Parathyroid adenoma (tissue), 2 donors: ENCODE measurements at regions not wholly inside any gene's neighbourhood (a gene's known extent, or its start where the extent isn't known, plus 50 kb on each side); places are given as distances from the start of the nearest gene placed in this dataset.
"Not testable (repeated sequence)": the region's sequence is repeated elsewhere in the genome, so short reads cannot be mapped to it uniquely, and the experiment has no call there.

ENCODE experiments used
- H2AFZ ChIP-seq: fragments of 300-600 bp; sonication (generic); one replicate; pipeline ENCODE4 v1.7.0; 2017; ENCODE audit warnings: antibody characterized with exemption, mild to moderate bottlenecking
- H3K27ac ChIP-seq: fragments of 300-600 bp; sonication (generic); one replicate; pipeline ENCODE4 v1.7.0; 2017
- H3K27me3 ChIP-seq: fragments of 300-600 bp; sonication (generic); one replicate; pipeline ENCODE4 v1.7.0; 2017; ENCODE audit warnings: low read length; ENCODE audit not compliant: control insufficient read depth, insufficient read depth
- H3K36me3 ChIP-seq: fragments of 300-600 bp; sonication (generic); one replicate; pipeline ENCODE4 v1.7.0; 2017; ENCODE audit warnings: low read length; ENCODE audit not compliant: control insufficient read depth, insufficient read depth
- H3K4me1 ChIP-seq: fragments of 300-600 bp; sonication (generic); one replicate; pipeline ENCODE4 v1.7.0; 2017; ENCODE audit warnings: control low read depth
- H3K4me2 ChIP-seq: fragments of 300-600 bp; sonication (generic); one replicate; pipeline ENCODE4 v1.7.0; 2017; ENCODE audit warnings: low read length
- H3K4me3 ChIP-seq: fragments of 300-600 bp; sonication (generic); one replicate; pipeline ENCODE4 v1.7.0; 2017; ENCODE audit warnings: low read depth, low read length
- H3K79me2 ChIP-seq: fragments of 300-600 bp; sonication (generic); one replicate; pipeline ENCODE4 v1.7.0; 2017; ENCODE audit warnings: control low read depth
- H3K9ac ChIP-seq: fragments of 300-600 bp; sonication (generic); one replicate; pipeline ENCODE4 v1.7.0; 2017; ENCODE audit warnings: mild to moderate bottlenecking
- H3K9me3 ChIP-seq: fragments of 300-600 bp; sonication (generic); one replicate; pipeline ENCODE4 v1.7.0; 2017; ENCODE audit warnings: low read length; ENCODE audit not compliant: control insufficient read depth
- CTCF ChIP-seq: fragments of 300-600 bp; sonication (generic); IDR thresholded peaks from one replicate; pipeline ENCODE4 v1.7.0; 2017; ENCODE audit warnings: antibody characterized with exemption, mild to moderate bottlenecking
- donor health status: primary hyperparathyroidism.

- Histone ChIP-seq H3K9ac (no peak overlapping the region), H3K4me2 (no peak overlapping the region), H3K4me3 (no peak overlapping the region), H3K27ac (no peak overlapping the region), H3K36me3 (no peaks in the 10 kb centered on the region), H3K9me3 (no peaks in the 10 kb centered on the region), H3K4me1 (no peaks in the 10 kb centered on the region), H3K27me3 (no peaks in the 10 kb centered on the region), H3K79me2 (no peaks in the 10 kb centered on the region), H2AFZ (no peak overlapping the region)
- TF ChIP-seq CTCF = no peak
Measured at GRCh38 chr1:98523256-98523655, 138.3 kb upstream of the SNX7 start.

GRCh38 chr1:98516306-98516705 lies 145.2 kb upstream of the SNX7 start:
- no peaks in the 10 kb centered on the region for H3K27me3 ChIP-seq
- no peak overlapping the region for H3K27ac ChIP-seq
- H3K9me3 ChIP-seq = no peaks in the 10 kb centered on the region
- H3K9ac ChIP-seq = no peak overlapping the region
- no peak for TF ChIP-seq CTCF
- H3K79me2 ChIP-seq = no peaks in the 10 kb centered on the region
- H3K4me2 ChIP-seq = no peak overlapping the region
- H3K4me3 ChIP-seq = no peak overlapping the region
- no peak overlapping the region for H2AFZ ChIP-seq
- no peaks in the 10 kb centered on the region for H3K4me1 ChIP-seq
- no peaks in the 10 kb centered on the region for H3K36me3 ChIP-seq

GRCh38 chr1:98515744-98516143 lies 145.8 kb upstream of the SNX7 start:
- Histone ChIP-seq H3K79me2 (no peaks in the 10 kb centered on the region), H3K9ac (no peak overlapping the region), H3K27ac (no peak overlapping the region), H2AFZ (no peak overlapping the region), H3K4me2 (no peak overlapping the region), H3K27me3 (no peaks in the 10 kb centered on the region), H3K9me3 (no peaks in the 10 kb centered on the region), H3K36me3 (no peaks in the 10 kb centered on the region), H3K4me1 (no peaks in the 10 kb centered on the region), H3K4me3 (no peak overlapping the region)
- TF ChIP-seq CTCF = no peak

GRCh38 chr1:98512216-98512615 lies 149.3 kb upstream of the SNX7 start:
- not testable (repeated sequence) for H3K9ac ChIP-seq, H3K4me1 ChIP-seq, H3K9me3 ChIP-seq, H3K4me2 ChIP-seq, H3K27me3 ChIP-seq, H3K27ac ChIP-seq, H3K36me3 ChIP-seq, H3K79me2 ChIP-seq, H3K4me3 ChIP-seq, H2AFZ ChIP-seq

GRCh38 chr1:98503771-98504170 lies 157.8 kb upstream of the SNX7 start:
- Histone ChIP-seq H3K4me1 (no peaks in the 10 kb centered on the region), H3K27ac (no peak overlapping the region), H3K4me2 (no peak overlapping the region), H3K4me3 (no peak overlapping the region), H3K9me3 (peaks cover 6% of the 10 kb centered on the region), H3K9ac (no peak overlapping the region), H2AFZ (no peak overlapping the region), H3K27me3 (no peaks in the 10 kb centered on the region), H3K36me3 (no peaks in the 10 kb centered on the region), H3K79me2 (no peaks in the 10 kb centered on the region)
- no peak for TF ChIP-seq CTCF
